RCC 7860 (cell line): ENCODE measurements at regions not wholly inside any gene's neighbourhood (a gene's known extent, or its start where the extent isn't known, plus 50 kb on each side); places are given as distances from the start of the nearest gene placed in this dataset.
"Not testable (repeated sequence)": the region's sequence is repeated elsewhere in the genome, so short reads cannot be mapped to it uniquely, and the experiment has no call there.

ENCODE experiments used
- DNase-seq: peaks from one replicate; pipeline ENCODE4 v3.0.0-alpha.2; 2015; ENCODE audit warnings: low spot score
- FAIRE-seq: peaks from 2 replicates; lab custom pipeline; 2012; peaks lifted over from hg19 to GRCh38; lab: Jason Lieb, UNC

GRCh38 chr9:129459547-129460322 is 161.2 kb downstream of the C9orf50 start:
- DNase-seq: no peak
- FAIRE-seq: no peak

- no peak for FAIRE-seq
- no peak for DNase-seq
These were observed 162.0 kb downstream of the C9orf50 start for GRCh38 chr9:129458663-129459546.

GRCh38 chr9:129458155-129458661 is 162.7 kb downstream of the C9orf50 start:
- FAIRE-seq: no peak
- no peak for DNase-seq

GRCh38 chr9:129457325-129457779 is 163.5 kb downstream of the C9orf50 start:
- no peak for FAIRE-seq
- no peak for DNase-seq

- FAIRE-seq: no peak
- DNase-seq: no peak
These were observed 164.2 kb downstream of the C9orf50 start for GRCh38 chr9:129456549-129457324.

GRCh38 chr9:129455151-129455995 is 165.5 kb downstream of the C9orf50 start:
- FAIRE-seq (no peak), DNase-seq (no peak)

GRCh38 chr9:129454467-129455067 is 166.3 kb downstream of the C9orf50 start:
- no peak for FAIRE-seq
- no peak for DNase-seq

- FAIRE-seq (no peak), DNase-seq (no peak)
These were observed 167.2 kb downstream of the C9orf50 start for GRCh38 chr9:129453734-129454133.

- DNase-seq: no peak
- FAIRE-seq: no peak
These were observed 169.2 kb downstream of the C9orf50 start for GRCh38 chr9:129451669-129452068.

- no peak for FAIRE-seq
- DNase-seq: no peak
These were observed 169.7 kb downstream of the C9orf50 start for GRCh38 chr9:129451089-129451656.

- FAIRE-seq (no peak), DNase-seq (no peak)
These were observed 171.8 kb downstream of the C9orf50 start for GRCh38 chr9:129449066-129449465.

GRCh38 chr9:129446828-129447550 is 173.9 kb downstream of the C9orf50 start:
- DNase-seq (no peak), FAIRE-seq (no peak)

- FAIRE-seq (no peak), DNase-seq (no peak)
These were observed 175.1 kb downstream of the C9orf50 start for GRCh38 chr9:129445794-129446306.

- not testable (repeated sequence) for FAIRE-seq, DNase-seq
These were observed 177.3 kb downstream of the C9orf50 start for GRCh38 chr9:129443515-129444164.

- DNase-seq (no peak), FAIRE-seq (no peak)
These were observed 177.9 kb downstream of the C9orf50 start for GRCh38 chr9:129442803-129443511.

- no peak for FAIRE-seq
- no peak for DNase-seq
These were observed 179.0 kb downstream of the C9orf50 start for GRCh38 chr9:129441852-129442251.
